ENCODE measurements at regions not wholly inside any gene's neighbourhood (a gene's known extent, or its start where the extent isn't known, plus 50 kb on each side); places are given as distances from the start of the nearest gene placed in this dataset.

GRCh38 chr14:62270236-62270635, 508.0 kb downstream of the SNAPC1 start:
- TF ChIP-seq CTCF (IDR thresholded peaks at IDR 0.05) (no peak), POLR2AphosphoS5 (IDR thresholded peaks at IDR 0.05; ENCODE audit: insufficient read depth in 1 of 2, low read depth in 1 of 2) (no peak), POLR2A (IDR thresholded peaks at IDR 0.05) (no peak)

Measured in vagina (tissue), 2 donors.